ENCODE measurements at regions not wholly inside any gene's neighbourhood (a gene's known extent, or its start where the extent isn't known, plus 50 kb on each side); places are given as distances from the start of the nearest gene placed in this dataset.

DNA sequence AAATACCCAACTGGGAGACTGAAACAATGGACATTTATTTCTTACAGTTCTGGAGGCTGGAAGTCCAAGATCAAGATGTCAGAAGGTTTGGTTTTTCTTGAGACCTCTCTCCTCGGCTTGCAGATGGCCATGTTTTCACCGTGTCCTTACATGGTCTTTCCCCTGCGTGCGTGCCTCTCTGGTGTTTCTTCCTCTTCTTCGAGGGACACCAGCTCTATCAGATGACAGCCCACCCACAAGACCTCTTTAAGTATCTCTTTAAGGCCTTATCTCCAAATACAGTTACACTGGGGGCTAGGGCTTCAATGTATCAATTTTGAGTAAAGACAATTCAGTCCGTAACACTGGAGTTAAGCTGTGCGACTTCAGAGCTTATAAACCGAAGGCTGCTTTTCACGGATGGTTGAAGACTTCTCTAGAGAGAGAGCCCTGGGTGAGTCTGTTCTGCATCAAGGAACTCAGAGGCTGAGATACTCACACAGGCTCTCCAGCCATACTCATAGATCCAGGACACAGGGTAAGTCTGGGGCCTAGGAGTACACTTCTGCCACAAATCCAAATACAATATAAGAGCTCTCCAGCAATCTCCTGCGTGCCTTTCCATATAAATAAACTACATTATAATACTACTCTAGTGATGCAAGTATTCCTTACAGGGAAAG is 339.9 kb upstream of the PKDCC start:
- DNase-seq, result peak; percentile 75

DNA sequence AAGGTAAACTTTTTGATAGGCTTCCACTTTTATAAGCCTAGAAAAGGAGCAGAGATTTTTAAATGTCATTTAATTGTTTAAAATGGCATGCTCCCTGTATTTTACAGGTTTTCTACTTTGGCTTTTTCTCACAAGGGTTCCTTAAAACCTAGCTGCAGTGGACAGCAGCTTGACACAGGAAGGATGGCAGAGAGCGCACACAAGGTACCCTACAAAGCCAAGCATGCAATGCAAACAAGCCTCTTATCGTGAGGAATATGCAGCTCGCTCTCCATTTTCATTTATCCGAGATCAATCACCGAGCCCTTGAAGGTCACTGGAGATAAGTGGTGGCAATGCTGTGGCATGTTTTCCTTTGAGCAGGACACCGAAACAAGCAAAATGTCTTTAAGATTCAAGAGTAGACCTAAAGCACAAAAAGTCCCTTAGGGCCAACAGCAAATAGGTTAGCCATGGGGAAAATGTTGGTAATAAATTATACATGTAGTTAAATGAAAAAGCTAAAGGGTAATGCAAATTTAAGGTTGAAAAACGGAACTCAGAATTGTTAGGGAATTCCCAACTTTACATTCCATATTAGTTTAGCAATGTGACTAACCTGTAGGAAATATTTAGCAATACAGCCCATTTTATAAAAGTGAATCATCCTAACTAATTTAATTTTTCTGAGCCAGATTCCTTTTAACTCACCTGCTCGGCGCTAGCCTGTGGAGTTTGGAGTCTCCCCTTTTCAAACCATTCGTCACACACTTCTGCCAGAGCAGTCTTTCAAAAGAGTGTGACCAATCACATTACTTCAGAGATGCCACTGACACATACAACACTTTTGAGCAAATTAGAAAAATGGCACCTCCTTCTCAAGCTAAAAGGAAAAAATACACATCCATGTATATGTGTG is 337.9 kb upstream of the PKDCC start:
- DNase-seq, result no peak

DNA sequence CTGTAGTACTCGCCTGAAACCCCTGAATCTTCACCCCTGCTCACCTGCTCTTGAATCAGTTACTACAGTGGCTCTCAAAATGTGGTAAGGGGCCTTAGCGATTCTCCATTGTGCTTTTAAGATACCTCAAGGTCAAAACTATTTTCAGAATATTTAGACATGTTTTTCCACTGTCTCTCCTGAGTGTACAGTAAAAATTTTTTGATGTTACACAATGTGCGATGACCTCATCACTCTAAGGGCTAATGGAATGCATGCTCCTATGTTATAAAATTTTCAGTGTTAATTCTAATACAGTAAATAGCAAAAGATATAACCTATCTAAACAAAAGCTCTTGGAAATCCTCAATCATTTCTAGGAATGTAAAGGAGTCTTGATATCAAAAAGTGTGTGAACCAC is 336.9 kb upstream of the PKDCC start:
- no peak for DNase-seq

DNA sequence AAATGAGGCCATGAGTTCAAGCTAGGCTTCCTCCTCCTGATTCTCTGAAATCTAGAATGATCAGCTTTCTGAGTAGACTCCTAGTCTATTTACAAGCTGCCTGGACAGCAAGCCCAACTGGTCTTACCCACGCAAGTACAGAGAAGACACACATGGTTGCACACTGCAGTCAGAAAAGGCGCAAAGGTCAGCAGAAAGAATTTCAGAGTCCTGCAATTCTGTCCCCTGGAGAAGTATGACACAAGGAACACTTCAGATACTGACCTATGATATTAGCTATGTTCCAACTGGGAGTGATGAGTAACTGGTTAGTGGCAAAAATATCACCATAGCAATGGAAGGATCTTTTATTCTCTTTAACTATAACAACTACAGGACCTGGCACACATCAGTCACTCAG is 336.1 kb upstream of the PKDCC start:
- DNase-seq, result no peak

DNA sequence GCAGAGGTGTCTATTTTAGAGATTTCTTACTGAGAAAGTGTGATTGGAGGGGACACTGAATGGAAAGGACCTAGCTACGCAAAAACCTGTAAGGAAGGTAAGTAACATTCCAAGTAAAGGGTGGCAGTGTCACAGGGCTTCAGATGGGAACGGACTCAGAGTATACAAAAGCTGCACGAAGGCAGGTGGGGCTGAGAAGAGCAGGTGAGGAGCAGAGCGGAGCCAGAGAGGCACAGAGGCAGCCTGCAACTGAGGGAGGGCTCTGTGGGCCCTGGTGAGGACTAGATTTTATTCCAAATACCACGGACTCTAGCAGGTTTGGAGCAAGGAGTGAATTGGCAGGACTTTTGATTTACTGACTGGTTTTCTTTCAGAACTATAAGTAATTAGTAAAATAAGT is 331.3 kb upstream of the PKDCC start:
- DNase-seq, result peak; percentile 64

DNA sequence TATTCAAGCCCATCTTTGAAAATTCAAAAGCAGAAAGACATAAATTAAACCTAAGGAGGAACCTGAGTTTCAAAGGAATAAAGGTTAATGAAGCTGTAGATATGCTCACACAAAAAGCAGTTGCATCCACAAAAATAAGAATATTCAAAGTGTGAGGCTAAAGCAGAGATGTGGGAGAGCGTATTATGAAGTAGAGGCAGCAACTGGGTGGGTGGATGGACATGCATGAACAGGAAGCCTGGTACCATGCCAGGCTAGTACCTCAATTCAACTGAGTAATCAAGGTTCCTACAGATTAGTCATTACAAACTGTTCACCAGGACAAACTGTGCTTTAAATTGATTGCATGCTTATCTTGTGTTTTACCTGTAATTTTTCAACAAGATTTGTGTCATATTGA is 330.0 kb upstream of the PKDCC start:
- DNase-seq, result no peak

DNA sequence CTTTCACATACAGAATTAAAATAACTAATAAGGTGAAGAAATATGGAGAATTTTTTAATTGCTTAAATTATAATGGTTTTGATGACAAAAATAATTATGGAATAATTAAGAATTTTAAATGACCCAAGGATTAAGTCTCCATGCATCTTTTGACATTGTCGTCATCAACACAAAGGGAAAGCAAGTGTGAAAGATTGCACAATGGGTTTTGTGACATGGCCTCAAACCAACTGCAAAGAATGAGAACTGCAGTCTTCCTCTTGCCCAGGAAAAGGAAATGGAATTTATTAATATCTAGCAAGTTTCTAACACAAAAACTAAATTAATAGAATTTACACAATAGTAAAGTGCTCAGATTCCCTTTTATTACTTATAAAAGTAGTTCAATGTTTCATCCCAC is 329.1 kb upstream of the PKDCC start:
- DNase-seq, result no peak

DNA sequence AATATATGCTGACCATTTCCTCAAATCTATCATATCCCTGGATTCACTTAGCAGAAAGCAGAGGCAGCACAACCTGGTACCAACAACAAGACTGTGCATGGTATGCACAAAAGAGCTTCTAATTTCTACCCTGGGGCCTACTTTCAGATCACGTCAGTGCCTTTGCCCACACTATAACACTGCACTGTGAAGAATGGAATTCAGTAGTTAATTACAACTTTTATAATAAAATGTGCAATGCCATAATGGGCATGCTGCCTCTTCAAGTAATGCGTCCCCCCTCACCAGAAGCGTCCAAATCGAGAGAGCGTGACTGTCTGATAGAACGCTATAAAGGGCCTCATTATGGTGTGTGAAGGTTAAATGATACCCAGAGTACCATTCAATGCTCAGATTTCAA is 328.1 kb upstream of the PKDCC start:
- peak; percentile 53 for DNase-seq

DNA sequence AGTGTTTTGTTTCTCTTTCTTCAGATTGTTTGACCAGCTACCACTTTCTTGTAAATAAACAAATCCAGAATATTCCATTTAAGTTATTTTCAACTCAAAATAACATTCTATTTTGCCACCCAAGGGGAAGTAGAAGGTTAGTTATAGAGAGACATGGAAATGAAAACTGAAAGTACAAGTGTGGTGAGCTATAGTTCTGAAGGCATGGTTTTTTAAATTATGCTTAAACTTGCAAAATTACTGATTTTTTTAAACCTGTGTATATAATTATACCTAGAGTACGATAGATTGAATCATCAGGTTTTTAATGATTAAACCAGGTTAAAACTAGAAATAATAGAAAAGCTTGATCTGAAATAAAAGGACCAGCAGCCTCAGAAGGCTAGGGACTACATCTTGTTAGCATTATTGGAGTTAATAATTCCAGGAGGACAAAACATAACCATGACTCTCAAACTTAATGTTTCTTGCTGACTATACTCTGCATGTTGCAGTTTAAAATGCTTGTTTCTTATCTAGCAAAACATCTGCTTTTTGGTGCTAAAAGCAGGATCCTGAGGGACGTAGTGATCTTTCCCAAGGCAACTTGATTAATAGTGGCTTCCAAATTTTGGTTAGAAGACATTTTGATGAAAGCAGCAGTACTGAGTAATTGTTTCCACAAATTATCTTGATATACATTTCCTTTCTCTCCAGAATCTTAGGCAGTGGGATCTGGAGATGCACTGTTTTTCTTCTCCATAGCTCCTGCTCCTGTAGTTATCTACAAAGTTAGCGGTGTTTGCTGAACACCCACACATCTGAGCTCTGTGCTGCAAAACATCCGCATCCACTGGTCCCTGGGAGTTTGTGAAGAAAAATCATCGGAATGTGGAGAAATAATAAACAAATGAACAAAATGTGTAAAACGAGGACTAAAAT is 327.2 kb upstream of the PKDCC start:
- no peak for DNase-seq

DNA sequence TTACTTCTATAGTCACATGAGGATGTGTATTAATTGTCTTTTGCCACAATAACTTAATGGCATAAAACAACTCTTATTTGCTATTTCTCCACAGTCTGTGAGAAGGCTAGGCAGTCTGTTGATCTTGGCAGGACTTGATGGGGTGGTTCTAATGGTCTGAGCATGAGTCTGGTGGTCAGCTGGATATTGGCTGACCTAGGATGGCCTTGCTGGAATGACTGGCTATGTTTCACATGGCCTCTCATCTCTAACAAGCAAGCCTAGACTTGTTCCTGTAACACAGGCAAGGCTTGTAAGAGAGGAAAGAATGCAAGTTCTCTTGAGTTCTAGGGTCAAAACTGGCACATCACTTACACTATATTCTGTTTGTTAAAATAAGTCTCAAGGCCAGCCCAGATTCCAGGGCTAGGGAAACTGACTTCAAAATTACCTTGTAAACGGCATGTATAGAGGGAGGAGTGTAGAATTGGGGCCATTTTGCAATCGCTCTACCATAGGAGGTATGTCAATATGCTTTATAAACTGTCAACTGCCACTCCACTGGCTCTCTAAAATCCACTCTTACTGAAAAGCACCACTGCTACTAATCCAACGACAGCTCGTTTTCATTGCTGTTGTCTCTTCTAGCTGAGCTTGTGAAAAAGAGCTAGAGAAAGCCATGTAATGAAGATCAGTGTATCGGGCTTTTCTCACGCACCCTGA is 325.0 kb upstream of the PKDCC start:
- peak; percentile 83 for DNase-seq

DNA sequence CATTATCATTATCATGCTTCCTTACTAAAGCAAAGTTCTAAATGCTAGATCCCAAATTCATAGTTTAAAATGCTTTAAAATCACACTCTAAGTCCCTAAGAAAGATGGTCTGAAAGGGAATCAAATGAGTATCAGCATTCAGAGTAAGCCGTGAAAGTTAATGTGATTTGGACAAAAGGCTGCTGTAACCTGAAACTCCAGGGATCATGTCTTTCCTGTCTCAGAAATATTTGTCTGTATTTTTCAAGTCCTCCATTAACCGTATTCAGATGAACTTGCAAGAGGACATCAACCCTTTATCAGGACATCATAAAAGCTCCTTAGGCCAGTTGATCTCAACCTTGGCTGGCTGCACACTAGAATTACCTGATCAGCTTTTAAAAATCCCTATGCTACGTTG is 324.3 kb upstream of the PKDCC start:
- DNase-seq, result no peak

DNA sequence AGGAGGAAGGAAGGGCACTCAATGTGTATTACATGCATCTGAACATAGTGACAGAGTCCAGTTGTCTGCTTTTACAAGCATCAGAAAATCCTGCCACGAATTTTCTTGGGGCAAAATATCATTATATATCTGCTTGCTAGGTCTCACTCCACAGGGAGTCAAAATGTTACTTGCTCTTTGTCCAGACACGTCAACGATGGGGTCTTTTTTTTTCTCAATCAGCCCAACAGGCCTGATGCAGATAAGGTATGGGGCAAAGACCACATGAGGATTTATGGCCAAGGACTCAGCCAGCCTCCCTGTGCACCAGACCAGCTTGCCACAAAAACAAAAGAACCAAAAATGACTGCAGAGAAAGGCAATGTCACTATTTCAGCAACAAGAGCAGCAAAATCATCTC is 323.4 kb upstream of the PKDCC start:
- no peak for DNase-seq

DNA sequence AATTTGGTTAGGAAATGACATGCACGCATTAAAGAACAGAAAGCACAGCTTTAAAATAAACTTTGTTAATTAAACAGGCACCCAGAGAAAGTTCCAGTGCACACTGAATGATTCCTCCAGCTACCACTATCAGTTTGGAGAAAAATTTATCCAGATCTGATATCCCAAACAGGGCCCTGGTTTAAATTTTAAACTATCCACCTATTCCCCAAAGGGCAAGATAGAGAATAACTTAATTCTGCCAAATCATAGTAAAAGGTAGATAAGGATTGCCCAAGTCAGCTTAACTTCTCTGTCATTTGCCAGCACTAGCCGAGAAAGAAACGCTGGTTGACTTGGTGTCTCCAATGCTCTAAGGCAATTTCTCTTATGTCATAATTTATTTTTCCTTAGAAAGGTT is 321.9 kb upstream of the PKDCC start:
- no peak for DNase-seq

DNA sequence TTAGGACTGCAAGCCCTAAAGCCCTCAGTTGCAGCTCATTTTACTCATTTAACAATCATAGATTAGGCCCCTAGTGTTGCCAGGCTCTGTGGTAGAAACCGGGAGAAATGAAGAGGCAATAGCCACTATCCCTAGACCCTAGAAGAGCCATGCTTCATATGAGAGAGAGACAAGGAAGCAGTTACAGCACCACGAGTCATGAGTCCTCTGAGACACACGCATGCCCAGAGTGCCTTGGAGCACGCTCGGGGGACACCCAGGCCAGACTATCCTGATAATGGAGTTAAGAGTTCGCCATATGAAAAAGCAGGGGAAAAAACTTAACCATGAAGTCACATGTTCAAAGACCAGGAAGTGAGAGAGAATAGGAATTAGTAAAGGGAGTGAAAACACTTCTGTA is 321.5 kb upstream of the PKDCC start:
- DNase-seq, result no peak

DNA sequence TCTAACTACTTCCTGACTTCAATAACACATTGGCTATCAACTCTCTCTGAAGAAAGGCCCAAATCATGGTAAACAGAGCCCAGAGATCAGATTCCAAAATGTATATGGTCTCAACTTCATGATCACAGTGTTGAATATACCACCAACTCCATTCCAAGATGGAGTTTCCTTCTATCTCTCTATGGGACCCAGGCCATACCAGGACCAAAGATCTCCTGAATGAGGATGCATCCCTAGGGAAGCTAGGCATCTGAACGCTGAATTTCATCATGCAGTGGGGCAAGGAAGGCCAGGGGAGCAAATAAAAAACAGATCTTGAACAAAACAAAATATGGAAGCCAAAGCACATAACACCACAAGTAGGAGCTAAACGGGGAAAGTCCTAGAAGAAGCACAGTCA is 320.7 kb upstream of the PKDCC start:
- DNase-seq, result no peak

DNA sequence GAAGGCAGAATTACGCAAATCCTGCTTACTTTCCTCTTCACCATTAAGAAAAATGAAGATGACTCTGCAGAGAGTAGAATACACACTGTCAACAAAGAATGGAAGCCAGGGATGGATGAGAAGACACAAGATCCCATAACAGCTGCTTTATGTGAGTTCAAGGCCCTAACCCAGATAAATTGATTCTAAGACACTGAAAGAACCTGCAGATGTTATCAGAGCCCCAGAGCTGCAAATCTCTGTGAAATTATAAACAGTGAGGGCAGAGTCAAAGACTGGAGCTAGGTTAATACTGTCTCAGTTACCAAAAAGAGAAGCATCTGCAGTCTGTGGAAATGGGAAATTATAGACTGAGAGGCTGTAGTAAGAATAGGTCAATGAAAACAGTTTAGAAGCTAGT is 320.1 kb upstream of the PKDCC start:
- no peak for DNase-seq

DNA sequence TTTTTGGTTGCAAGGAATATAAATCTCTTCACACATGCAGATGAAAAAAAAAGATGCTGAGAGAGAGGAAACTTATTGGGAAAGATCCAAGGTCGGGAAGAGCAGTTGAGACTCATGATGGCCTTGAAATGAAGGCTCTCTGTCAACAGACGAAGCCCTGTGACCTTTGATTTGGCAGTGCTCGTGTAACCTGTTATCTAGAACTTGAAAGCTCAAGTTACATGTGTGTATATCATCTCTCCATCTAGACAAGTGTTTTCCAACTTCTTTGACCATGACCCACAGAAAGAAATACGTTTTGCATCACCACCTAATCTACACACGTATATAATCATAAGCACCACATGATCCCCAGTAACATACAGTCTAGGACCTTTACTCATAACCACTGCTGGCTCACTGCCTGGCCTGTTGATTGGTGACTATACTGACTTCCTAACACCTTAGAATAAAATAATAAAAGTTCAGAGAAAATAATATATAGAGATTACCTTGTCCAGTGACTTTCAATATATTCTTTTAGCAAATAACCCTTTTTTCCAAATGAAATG is 319.0 kb upstream of the PKDCC start:
- DNase-seq, result no peak

DNA sequence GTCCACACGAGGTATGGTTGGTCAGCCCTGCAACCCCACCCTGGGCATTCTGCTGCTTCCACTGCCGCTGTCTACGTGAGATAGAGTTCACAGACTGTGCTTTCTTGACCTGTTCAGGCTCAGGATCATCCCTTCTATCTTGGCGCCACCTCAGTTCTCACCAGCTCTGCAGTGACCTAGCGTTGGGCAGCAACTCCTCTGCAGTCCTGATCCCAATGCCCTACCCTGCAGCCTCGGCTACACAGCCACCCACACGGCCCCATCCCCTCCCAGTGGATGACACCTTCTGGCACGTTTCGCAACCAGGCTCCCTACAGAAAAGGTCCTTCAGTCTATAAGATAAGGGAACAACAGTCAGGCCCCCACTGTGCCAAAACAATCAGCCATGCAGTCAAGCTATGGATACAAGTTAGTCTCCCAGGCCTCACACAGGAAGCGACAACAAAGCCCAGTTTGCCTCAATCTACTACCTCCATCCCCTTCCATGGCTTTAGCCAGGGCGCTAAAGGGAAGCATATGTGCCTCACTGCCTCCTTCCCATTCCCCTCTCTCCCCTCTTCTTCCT is 317.9 kb upstream of the PKDCC start:
- DNase-seq, result no peak

DNA sequence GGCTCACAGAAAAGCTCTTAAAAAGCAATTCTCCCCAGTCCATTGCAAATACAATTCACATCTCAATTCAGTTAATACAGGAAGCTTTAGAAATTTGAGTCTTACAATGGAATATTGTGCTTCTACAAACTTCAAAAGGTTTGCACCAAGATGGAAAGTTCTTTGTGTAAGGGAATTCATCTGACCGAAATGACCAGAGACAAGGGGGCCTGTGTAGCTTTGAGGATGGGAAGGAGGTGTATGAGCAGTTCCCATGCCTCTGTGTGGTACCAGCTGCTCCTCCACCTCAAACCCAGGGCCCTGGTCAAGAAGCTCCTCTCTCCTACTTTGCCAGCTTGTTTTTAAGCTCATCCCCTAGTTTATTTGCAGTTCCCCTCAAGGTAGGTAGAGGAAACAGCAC is 312.8 kb upstream of the PKDCC start:
- DNase-seq, result no peak

DNA sequence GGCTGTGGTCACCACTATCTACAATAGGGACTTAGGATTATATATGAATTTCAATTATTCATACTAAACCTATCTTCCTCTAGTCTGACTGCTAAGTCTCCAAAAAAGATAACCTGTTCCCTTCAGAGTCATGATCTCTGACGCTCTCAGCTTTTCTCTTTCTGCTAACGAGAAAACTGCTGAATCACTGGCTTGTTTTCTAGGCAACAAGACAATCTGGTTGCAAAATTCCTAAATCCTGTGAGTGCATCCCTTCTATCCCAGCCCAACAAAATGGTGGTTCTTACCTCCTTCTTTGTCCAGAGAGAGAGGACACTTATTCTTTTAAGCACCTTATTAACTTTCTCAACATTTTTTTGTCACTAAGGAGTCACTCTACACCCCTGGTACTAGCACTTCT is 312.3 kb upstream of the PKDCC start:
- no peak for DNase-seq

DNA sequence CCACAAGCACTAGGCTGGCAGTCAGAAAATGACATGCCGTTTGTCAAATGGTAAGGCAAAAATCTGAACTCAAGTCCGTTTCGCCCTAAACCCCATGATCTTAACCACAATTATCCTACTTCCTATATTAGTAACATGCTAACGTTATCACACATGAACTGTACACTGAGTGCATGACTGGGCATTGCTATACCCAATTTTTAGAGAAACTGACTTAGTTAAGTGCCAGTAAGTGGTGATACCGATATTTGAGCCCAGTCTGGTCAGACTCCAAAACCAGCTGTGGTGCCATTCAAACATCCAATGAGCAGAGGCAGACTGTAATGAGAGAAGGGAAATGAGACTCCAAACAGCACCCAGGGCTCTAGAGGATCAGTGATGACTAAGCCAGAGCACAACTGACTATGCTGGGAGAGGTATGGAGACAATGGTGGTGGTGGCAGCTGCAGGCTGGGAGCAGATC is 311.7 kb upstream of the PKDCC start:
- DNase-seq, result no peak

DNA sequence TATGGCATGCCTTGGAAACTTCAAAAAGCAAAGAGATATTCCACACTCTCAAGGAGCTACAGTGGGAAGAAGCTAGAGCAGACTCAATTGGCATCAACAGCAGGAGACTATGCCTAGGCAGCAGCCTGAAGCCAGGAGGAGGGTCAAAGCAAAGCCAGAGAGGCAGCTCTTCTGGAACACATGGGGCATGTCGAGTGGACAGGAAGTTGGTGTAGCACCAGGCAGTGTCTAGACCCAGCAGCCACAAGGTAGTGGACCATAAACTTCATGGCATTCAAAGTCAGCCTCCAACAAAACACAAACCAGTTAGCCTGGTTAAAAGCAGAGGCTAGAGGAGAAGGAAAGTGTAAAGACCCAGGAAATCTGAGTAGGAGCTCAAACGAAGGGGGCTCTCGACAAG is 311.2 kb upstream of the PKDCC start:
- DNase-seq, result no peak
